GM21515 (cell line): ENCODE measurements at regions not wholly inside any gene's neighbourhood (a gene's known extent, or its start where the extent isn't known, plus 50 kb on each side); places are given as distances from the start of the nearest gene placed in this dataset.
"Not testable (repeated sequence)": the region's sequence is repeated elsewhere in the genome, so short reads cannot be mapped to it uniquely, and the experiment has no call there.

ENCODE experiments used
- ATAC-seq: cut with Tn5 transposase; IDR thresholded peaks from one replicate; pipeline ENCODE4 v1.9.1; 2021; ENCODE audit not compliant: unreplicated experiment

GRCh38 chr11:24108609-24109008, 388.2 kb upstream of the LUZP2 start:
- no peak for ATAC-seq

- no peak for ATAC-seq
Measured at GRCh38 chr11:24122291-24122690, 374.6 kb upstream of the LUZP2 start.

GRCh38 chr11:24124876-24125275, 372.0 kb upstream of the LUZP2 start:
- no peak for ATAC-seq

GRCh38 chr11:24131698-24132097, 365.2 kb upstream of the LUZP2 start:
- ATAC-seq, result no peak

GRCh38 chr11:24132471-24132870, 364.4 kb upstream of the LUZP2 start:
- ATAC-seq, result no peak

- no peak for ATAC-seq
Measured at GRCh38 chr11:24134879-24135589, 361.8 kb upstream of the LUZP2 start.

DNA sequence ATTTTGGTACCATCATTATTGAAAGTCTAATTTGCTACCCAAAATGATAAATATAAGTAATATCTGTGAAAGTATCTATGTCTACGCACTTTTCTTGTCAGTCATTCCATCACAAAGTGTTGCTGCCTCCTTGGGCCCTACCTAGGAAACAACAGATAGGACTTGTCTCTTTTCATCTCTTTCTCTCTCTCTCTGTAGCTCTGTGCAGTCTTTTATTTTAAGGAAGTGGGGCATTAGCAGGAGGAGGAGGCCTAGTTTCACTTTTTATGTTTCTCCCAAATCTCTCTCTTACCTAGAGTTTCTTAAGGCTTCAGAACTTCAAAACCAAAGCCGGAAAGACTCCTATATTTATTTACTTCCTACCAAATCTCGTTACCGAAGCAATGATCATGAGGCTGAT, 354.8 kb upstream of the LUZP2 start:
- no peak for ATAC-seq

- ATAC-seq, result no peak
Measured at GRCh38 chr11:24145411-24145810, 351.4 kb upstream of the LUZP2 start.

DNA sequence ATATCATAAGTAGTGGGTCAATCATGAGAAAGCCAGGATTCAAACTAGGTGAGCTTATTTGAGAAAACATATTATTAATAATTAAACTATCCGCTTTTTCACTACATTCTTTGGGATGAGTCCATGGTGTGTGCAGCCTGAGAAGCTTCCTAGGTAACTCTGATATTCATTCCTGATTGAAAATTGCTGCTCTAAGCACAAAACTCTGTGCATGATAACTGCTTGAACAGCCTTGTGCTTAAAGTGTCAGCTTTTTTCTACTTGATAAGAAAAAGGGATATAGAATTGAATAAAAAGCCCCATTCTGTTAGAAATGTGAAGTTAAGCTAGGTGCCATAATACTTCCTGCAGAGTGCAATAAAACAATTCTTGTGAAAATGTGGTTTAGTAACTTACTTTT, 343.5 kb upstream of the LUZP2 start:
- ATAC-seq, result no peak

DNA sequence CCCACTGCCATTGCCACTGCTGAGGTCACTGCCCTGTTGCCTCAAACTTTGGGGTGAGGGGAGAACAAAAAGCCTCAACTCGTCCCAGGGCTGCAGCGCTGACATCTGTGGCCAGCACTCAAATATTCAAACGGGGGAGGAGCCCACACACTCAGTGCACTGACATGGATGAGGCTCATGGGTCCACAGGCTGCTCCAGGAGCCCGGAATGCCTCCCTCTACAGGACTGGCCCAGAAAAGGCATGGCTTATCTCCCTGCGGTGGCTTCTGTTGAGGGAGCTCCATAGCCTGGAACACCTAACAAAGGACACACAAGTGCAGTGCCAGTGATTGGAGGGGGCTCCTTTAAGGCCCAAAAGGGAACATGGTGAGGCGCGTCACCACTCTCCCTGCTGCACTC, 341.1 kb upstream of the LUZP2 start:
- no peak for ATAC-seq

GRCh38 chr11:24157316-24157715, 339.5 kb upstream of the LUZP2 start:
- ATAC-seq, result no peak

DNA sequence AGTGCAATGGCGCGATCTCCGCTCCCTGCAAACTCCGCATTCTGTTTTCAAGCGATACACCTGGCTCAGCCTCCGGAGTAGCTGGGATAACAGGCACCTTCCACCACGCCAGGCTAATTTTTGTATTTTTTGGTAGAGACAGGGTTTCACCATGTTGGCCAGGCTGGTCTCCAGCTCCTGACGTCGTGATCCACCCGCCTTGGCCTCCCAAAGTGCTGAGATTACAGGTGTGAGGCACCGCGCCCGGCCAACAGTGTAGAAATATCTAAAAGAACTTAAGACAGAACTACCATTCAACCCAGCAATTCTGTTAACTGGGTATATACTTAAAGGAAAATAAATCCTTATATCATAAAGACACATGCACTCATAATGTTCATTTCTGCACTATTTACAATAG, 335.3 kb upstream of the LUZP2 start:
- no peak for ATAC-seq

DNA sequence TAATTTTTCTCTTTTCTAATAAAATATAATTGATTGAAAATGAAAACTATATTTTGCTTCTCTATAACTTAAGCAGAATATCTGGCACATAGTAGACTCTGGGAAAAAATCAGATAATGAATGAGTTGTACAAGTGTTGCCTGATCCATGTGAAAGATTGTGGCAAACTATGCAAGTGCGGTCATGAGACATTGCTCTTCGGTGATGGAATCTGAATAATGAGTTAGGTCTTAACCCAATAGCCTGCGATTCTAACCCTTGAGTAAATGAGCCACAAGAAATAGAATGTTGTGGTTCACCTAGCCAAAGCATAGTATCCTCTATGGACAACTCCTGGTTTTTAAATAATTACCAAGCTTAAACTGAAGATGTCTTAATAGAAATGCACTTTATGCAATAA, 333.7 kb upstream of the LUZP2 start:
- ATAC-seq, result no peak

- no peak for ATAC-seq
Measured at GRCh38 chr11:24163841-24164240, 333.0 kb upstream of the LUZP2 start.

GRCh38 chr11:24171869-24172268, 325.0 kb upstream of the LUZP2 start:
- no peak for ATAC-seq

DNA sequence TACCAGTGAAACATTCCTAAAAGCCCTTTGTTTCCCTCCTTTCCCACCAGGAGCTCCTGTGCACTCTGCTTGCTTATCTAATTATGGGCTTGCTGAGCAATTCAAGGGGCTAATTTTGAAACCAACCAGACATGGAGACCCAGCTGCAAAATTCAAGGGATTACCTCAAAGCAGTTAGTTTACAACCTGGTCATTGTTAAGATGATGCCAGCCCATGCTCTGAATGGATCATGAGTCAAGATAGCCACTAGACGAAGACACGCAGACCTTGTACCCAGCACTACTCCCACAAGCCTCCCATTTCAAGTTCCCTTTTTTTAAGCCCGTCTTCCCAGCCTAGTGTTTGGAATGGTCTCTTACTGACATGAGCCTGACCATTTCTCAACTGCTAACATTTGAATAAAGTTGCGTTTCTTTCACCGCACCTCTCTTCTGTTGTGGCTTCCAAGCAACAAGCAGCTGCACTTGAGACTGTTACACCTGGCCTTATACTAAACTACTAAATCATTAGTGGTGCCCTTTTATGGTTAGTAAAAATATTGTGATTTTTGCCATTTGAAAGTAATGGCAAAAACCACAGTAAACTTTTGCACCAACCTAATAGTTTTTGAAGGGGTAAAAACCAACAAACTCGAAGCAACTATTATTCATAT, 315.3 kb upstream of the LUZP2 start:
- no peak for ATAC-seq

DNA sequence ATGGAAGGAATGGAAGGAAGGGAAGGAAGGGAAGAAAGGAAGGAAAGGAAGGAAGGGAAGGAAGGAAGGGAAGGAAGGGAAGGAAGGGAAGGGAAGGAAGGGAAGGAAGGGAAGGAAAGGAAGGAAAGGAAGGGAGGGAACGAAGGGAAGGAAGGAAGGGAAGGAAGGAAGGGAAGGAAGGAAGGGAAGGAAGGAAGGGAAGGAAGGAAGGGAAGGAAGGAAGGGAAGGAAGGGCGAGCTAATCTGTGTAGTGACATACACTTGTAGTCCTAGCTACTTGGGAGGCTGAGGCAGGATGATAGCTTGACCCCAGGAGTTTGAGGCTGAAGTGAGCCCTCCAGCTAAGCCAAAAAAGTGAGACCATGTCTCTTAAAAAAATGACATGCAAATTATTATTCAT, 311.3 kb upstream of the LUZP2 start:
- ATAC-seq, result not testable (repeated sequence)

DNA sequence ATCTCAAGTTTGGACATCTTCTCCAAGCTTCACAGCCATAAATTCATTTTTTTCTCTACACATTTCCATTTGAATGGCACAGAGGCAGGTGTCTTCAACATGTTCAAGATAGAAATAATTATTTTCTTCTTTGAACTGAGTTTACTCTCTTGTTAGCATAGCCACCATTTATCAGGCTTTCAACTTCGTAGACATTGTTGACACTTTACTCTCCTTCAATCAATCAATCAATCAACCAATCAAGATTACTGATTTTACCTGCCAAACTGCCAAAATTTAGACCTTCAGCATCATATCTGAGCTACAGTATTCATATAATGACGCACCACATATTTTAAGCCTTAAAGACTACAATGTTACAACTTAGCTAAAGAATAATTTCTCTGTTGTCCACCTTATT, 300.1 kb upstream of the LUZP2 start:
- ATAC-seq, result no peak

- no peak for ATAC-seq
Measured at GRCh38 chr11:24198481-24198880, 298.4 kb upstream of the LUZP2 start.

GRCh38 chr11:24199461-24199860, 297.4 kb upstream of the LUZP2 start:
- no peak for ATAC-seq

DNA sequence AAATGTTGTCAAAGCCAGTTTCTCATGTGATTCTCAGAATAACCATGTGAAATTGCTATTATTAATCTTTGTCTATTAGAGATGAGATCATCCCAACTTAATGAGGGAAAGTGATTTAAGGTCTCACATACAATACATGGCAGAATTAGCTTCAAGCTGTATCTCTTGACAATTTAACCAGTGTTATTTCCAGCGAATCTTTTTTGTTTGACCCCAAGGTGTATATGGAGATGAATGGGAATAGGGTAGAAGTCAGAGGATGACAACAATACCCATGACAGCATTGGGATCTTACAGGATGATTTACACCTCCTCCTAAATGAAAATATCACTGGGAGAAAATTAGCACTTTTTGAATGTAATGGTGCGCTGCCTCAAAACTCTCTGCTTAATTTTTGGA, 290.8 kb upstream of the LUZP2 start:
- ATAC-seq, result no peak

DNA sequence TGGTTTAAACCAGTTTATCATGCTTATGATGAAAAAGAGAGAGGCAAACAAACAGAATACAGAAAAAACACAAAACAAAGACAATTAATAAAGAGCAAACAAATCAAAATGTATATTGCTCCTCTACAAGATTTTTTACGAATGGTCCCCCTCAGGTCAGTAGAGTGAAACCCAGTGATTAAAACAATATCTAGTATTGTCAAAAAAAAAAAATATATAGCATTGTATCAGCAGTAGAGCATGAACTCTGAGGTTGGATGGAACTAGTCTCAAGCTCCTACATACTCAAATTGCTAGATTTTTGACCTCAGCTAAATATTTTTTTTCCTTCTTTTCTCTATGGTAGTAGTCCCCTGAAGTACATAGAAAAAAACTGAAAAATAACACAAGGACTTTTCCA, 290.3 kb upstream of the LUZP2 start:
- ATAC-seq, result no peak

DNA sequence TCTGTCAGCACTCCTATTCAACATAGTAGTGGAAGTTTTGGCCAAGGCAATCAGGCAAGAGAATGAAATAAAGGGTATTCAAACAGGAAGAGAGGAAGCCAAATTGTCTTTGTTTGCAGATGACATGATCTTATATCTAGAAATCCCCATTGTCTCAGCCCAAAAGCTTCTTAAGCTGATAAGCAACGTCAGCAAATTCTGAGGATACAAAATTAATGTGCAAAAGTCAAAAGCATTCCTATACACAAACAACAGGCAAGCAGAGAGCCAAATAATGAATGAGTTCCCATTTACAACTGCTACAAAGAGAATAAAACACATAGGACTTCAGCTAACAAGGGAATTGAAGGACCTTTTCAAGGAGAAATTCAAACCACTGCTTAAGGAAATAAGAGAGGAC, 280.4 kb upstream of the LUZP2 start:
- ATAC-seq, result no peak
